Heart left ventricle (tissue), 16 donors: ENCODE measurements at regions not wholly inside any gene's neighbourhood (a gene's known extent, or its start where the extent isn't known, plus 50 kb on each side); places are given as distances from the start of the nearest gene placed in this dataset.

Experiments
- ATAC-seq, 4 donors: fragments of 200-7000 bp; cut with Tn5 transposase; one replicate each; pipeline ENCODE4 v1.9.1; 2020 to 2022; ENCODE audit warnings: moderate library complexity in 4 of 4, mild to moderate bottlenecking in 3 of 4, moderate number of reproducible peaks in 1 of 4
- DNase-seq, 5 donors: peaks; one replicate each; pipeline ENCODE4 v3.0.0-alpha.2; 2020
- H3K27ac ChIP-seq, 12 donors: fragments of 200-600 bp; sonication (generic) in 4 of 12; one replicate each; pipeline versions ENCODE4 v1.5.0 to v1.8.0; 2016 to 2022; ENCODE audit warnings: mild to moderate bottlenecking in 2 of 12
- H3K27me3 ChIP-seq, 9 donors: fragments of 200-600 bp; sonication (generic) in 2 of 9; one replicate each; pipeline versions ENCODE4 v1.5.1 to v1.8.0; 2016 to 2022; ENCODE audit warnings: mild to moderate bottlenecking in 3 of 9
- H3K36me3 ChIP-seq, 9 donors: fragments of 200-600 bp; sonication (generic) in 2 of 9; one replicate each; pipeline versions ENCODE4 v1.5.0 to v1.8.0; 2018 to 2022; ENCODE audit warnings: mild to moderate bottlenecking in 2 of 9
- H3K4me1 ChIP-seq, 12 donors: fragments of 200-600 bp; sonication (generic) in 4 of 12; one replicate each; pipeline versions ENCODE4 v1.5.0 to v1.8.0; 2016 to 2022; ENCODE audit warnings: mild to moderate bottlenecking in 3 of 12
- H3K4me3 ChIP-seq, 12 donors: fragments of 200-600 bp; sonication (generic) in 4 of 12; one replicate each; pipeline versions ENCODE4 v1.5.0 to v1.8.0; 2017 to 2022; ENCODE audit warnings: mild to moderate bottlenecking in 9 of 12, moderate library complexity in 4 of 12
- H3K9me3 ChIP-seq, 12 donors: fragments of 200-600 bp; sonication (generic) in 4 of 12; one replicate each; pipeline versions ENCODE4 v1.5.0 to v1.8.0; 2016 to 2022; ENCODE audit warnings: mild to moderate bottlenecking in 1 of 12
- CTCF ChIP-seq, 12 donors: fragments of 200-600 bp; sonication (generic) in 4 of 12; IDR thresholded peaks; one replicate each; pipeline versions ENCODE4 v1.5.0 to v1.8.0; 2018 to 2022; ENCODE audit warnings: antibody characterized with exemption in 12 of 12, mild to moderate bottlenecking in 5 of 12
- POLR2A ChIP-seq, 2 donors: fragments of 450-650 bp; IDR thresholded peaks; one replicate each; pipeline ENCODE4 v1.6.1; 2017; ENCODE audit warnings: antibody characterized with exemption in 2 of 2, mild to moderate bottlenecking in 2 of 2, moderate library complexity in 2 of 2
- WGBS, 4 donors: extraction: QIAGEN DNeasy Blood & Tissue Kit in 2 of 4; methylation state at CpG; one replicate each; pipeline versions ENCODE4 v1.1.5 to v1.1.7; 2013 to 2018; 5-methylcytosine and 5-hydroxymethylcytosine counted together
- intact Hi-C, 10 donors: fragments of 100-400 bp; cut with DNase I; formaldehyde crosslinking; loops; one replicate each; pipeline versions ENCODE4 v1.11.1 to v1.14.2; 2022
- donor health status: ischemic (EF 13 %, LVEDD 7.1; RV severe dilation, severe dysfunction).
- donor health status: healthy with polysubstance abuse.
- donor health status: DM: no; HTN: yes; CAD: no.
- donor health status: DM: no; HTN: no; CAD: no.
- donor health status: ischemic (EF 25% LVEDD 6.9; RV normal size, moderate dysfunction).
- donor health status: ischemic (EF 25% LVEDD 5.7; RV mildly dilated, moderate dysfunction).
- donor health status: healthy.
- donor health status: DM: yes; HTN: yes; CAD: no.
- donor health status: ischemic (EF 35%, LVEDD 5.7; RV mildly dilated, moderate dysfunction).
- donor health status: nonischemic (EF 11% LVEDD 7.7; RV severe dilation, severe dysfunction).
- donor health status: DM: yes; HTN: yes; CAD: no.
- donor health status: PGD.
- donor health status: ischemic (EF 29% LVEDD 5.4; RV normal size, mild dysfunction).
- donor health status: nonischemic (EF 23%, LVEDD 6.1; RV moderate dilation, normal function).

GRCh38 chr12:45122768-45123380, 72.0 kb upstream of the DBX2 start:
- ATAC-seq = no peak
- WGBS, 4 donors = 57 to 61% (median 59%) methylated on average over 6 of the region's 6 CpGs
- intact Hi-C loops = no loop called here

GRCh38 chr12:45124485-45125155, 73.7 kb upstream of the DBX2 start:
- ATAC-seq (no peak), DNase-seq (no peak)
- intact Hi-C loops = no loop called here
- no peaks in the 10 kb centered on the region for H3K27me3 ChIP-seq
- H3K9me3 ChIP-seq = no peaks in the 10 kb centered on the region
- 70 to 78% (median 74%) methylated on average over 3 of the region's 3 CpGs for WGBS, 4 donors
- no peaks in the 10 kb centered on the region for H3K36me3 ChIP-seq
- no peak for TF ChIP-seq POLR2A (IDR thresholded peaks at IDR 0.05)
- TF ChIP-seq CTCF (IDR thresholded peaks at IDR 0.05) = no peak
- no peak overlapping the region for H3K27ac ChIP-seq
- no peaks in the 10 kb centered on the region for H3K4me1 ChIP-seq
- no peak overlapping the region for H3K4me3 ChIP-seq

More at GRCh38 chr12:45122768-45123380, 72.0 kb upstream of the DBX2 start:
- DNase-seq = no peak
- H3K4me1 ChIP-seq = no peaks in the 10 kb centered on the region
- H3K36me3 ChIP-seq = no peaks in the 10 kb centered on the region
- no peak overlapping the region for H3K27ac ChIP-seq
- TF ChIP-seq POLR2A (IDR thresholded peaks at IDR 0.05) (no peak), CTCF (IDR thresholded peaks at IDR 0.05) (peak in 9 of 12 donors; percentile 26 to 50 (median 39))
- no peak overlapping the region for H3K4me3 ChIP-seq
- H3K9me3 ChIP-seq = no peaks in the 10 kb centered on the region
- H3K27me3 ChIP-seq = no peaks in the 10 kb centered on the region

DNA sequence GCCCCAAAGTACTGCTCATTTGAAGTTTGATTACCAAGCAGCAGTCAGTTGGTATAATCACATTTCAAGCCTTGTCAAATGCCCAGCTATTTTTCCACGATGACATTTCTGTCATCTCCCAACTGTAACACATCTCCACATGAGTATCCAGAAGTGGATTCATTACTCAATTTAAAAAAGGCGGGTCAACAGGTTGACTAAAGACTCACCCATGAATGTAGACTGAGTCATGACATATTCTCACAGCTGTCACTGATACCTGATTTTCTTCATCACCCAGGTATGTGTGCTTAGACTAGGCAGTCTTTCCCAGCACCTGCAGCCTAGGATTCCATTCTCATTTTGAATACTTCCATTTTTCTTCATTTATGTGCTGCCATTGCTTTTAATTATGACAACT, 75.1 kb upstream of the DBX2 start:
- DNase-seq = no peak
- intact Hi-C loops = no loop called here
- Histone ChIP-seq H3K27ac (no peak overlapping the region), H3K9me3 (no peaks in the 10 kb centered on the region), H3K4me3 (no peak overlapping the region), H3K4me1 (peaks cover 0 to 2% (median 0%) of the 10 kb centered on the region in 12 donors), H3K27me3 (no peaks in the 10 kb centered on the region), H3K36me3 (no peaks in the 10 kb centered on the region)
- TF ChIP-seq POLR2A (IDR thresholded peaks at IDR 0.05) (no peak), CTCF (IDR thresholded peaks at IDR 0.05) (no peak)
- no peak for ATAC-seq
- WGBS, 4 donors = 62 to 80% (median 69%) methylated on average over 2 of the region's 2 CpGs

- no peak overlapping the region for H3K4me3 ChIP-seq
- WGBS, 4 donors = 71 to 90% (median 79%) methylated on average over 1 of the region's 1 CpG
- no peaks in the 10 kb centered on the region for H3K27me3 ChIP-seq
- no peaks in the 10 kb centered on the region for H3K36me3 ChIP-seq
- no peak for ATAC-seq
- intact Hi-C loops = no loop called here
- no peaks in the 10 kb centered on the region for H3K9me3 ChIP-seq
- TF ChIP-seq CTCF (IDR thresholded peaks at IDR 0.05) = no peak
- no peak for TF ChIP-seq POLR2A (IDR thresholded peaks at IDR 0.05)
- H3K4me1 ChIP-seq = peaks cover 0 to 5% (median 0%) of the 10 kb centered on the region in 12 donors
- no peak for DNase-seq
- H3K27ac ChIP-seq = no peak overlapping the region
These were observed 77.7 kb upstream of the DBX2 start for GRCh38 chr12:45128637-45129036.
